ENCODE measurements at regions not wholly inside any gene's neighbourhood (a gene's known extent, or its start where the extent isn't known, plus 50 kb on each side); places are given as distances from the start of the nearest gene placed in this dataset.
A peak's percentile ranks its signal among the peaks of the same experiment; 100 is the strongest.

GRCh38 chr11:128305588-128305987 lies 281.8 kb downstream of the ETS1 start:
- H3K4me1 ChIP-seq, result no peaks in the 10 kb centered on the region
- ATAC-seq (no peak), DNase-seq (no peak)
- H3K9me3 ChIP-seq, result no peaks in the 10 kb centered on the region
- no peak overlapping the region for H3K4me3 ChIP-seq
- no peak overlapping the region for H3K27ac ChIP-seq
- TF ChIP-seq, protein P1, sequence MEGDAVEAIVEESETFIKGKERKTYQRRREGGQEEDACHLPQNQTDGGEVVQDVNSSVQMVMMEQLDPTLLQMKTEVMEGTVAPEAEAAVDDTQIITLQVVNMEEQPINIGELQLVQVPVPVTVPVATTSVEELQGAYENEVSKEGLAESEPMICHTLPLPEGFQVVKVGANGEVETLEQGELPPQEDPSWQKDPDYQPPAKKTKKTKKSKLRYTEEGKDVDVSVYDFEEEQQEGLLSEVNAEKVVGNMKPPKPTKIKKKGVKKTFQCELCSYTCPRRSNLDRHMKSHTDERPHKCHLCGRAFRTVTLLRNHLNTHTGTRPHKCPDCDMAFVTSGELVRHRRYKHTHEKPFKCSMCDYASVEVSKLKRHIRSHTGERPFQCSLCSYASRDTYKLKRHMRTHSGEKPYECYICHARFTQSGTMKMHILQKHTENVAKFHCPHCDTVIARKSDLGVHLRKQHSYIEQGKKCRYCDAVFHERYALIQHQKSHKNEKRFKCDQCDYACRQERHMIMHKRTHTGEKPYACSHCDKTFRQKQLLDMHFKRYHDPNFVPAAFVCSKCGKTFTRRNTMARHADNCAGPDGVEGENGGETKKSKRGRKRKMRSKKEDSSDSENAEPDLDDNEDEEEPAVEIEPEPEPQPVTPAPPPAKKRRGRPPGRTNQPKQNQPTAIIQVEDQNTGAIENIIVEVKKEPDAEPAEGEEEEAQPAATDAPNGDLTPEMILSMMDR (IDR thresholded peaks at IDR 0.05), result no peak
- intact Hi-C loops (cut with DNase I), result no loop called here
- H3K27me3 ChIP-seq, result no peaks in the 10 kb centered on the region
- H3K36me3 ChIP-seq, result no peaks in the 10 kb centered on the region

DNA sequence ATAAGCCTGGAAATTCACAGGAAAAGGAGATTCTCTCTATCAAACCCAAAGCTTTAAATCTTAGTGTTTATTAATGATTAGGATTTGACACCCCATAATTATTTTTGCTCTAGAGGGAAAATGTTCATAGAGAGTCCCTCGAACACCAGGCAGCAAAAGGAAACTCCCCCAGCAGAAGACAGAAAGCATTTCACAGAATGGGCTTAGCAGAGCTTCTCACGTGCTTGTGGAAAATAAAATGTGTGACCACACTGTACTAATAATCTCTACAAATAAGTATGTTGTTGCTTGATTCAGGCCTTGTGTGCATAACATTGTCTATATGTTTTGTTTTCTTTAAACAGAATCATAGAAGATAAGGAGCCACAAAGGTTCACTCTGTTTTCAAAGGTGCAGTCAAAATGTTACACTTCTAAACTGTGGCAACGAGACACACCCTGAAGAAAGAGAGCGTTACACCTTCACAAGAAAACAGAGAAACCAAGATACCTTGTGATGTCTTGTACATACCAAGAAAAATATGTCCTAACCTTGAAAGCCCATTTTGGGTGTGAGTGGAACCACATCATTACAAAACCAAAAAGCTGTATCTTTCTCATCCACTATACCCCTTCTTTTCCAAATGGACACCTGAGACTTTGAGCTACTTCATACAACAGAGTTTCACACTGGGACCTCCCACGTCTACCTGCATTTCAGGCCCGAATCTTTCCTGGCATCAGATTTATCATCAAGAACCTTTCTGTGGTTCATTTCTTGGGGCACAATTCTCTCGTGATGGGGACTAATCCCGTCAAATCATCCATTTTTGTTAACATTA lies 282.5 kb downstream of the ETS1 start:
- no peaks in the 10 kb centered on the region for H3K4me1 ChIP-seq
- intact Hi-C loops (cut with DNase I), result no loop called here
- TF ChIP-seq, protein P1 (IDR thresholded peaks at IDR 0.05), result no peak
- H3K36me3 ChIP-seq, result no peaks in the 10 kb centered on the region
- no peaks in the 10 kb centered on the region for H3K27me3 ChIP-seq
- DNase-seq, result no peak
- H3K27ac ChIP-seq, result no peak overlapping the region
- H3K9me3 ChIP-seq, result no peaks in the 10 kb centered on the region
- H3K4me3 ChIP-seq, result no peak overlapping the region
- no peak for ATAC-seq

DNA sequence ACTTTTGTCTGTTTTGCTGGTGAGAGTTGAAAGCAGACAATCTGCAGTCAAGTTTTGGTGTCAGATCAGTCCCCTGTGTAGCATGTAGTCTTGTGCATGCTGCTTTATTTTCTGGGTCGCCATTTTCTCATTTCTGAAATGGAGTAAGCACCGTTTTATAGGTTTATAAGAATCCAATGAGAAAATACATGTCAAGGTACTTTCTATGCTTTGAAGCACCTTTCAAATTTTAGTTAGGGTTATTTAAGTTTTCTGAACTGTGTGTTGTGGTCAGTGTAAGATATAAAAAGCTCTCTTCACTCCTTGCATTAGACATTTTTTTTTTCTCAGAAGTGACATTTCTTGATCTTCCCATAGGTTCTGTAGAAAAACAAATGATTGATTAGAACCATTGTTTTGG lies 283.2 kb downstream of the ETS1 start:
- Histone ChIP-seq H3K36me3 (no peaks in the 10 kb centered on the region), H3K27ac (no peak overlapping the region), H3K4me3 (no peak overlapping the region), H3K9me3 (no peaks in the 10 kb centered on the region), H3K27me3 (no peaks in the 10 kb centered on the region), H3K4me1 (peaks cover 0 to 5% of the 10 kb centered on the region in 2 donors)
- TF ChIP-seq, protein P1 (IDR thresholded peaks at IDR 0.05), result no peak
- ATAC-seq (no peak), DNase-seq (no peak)
- intact Hi-C loops (cut with DNase I), result no loop called here

DNA sequence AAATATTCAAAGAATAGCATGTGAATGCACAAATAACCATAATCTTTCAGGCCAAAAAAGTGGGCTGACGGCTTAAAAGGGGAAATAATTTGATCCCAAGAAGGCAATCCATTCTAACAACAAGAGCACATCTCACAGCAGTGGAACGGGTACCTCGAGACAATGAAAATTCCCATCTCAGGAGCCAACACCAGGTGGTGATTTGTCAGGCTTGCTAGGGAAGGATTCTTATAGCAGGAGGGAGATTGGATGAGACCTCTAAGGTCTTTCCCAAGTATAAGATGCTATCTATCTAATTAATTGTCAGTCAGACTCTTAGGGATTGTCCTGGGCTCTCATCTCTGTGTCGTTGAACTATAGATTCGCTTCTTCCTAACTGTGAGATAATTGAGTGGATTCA lies 284.0 kb downstream of the ETS1 start:
- no peak overlapping the region for H3K4me3 ChIP-seq
- DNase-seq, result no peak
- intact Hi-C loops (cut with DNase I), result no loop called here
- H3K4me1 ChIP-seq, result peaks cover 0 to 12% of the 10 kb centered on the region in 2 donors
- H3K9me3 ChIP-seq, result no peaks in the 10 kb centered on the region
- H3K27me3 ChIP-seq, result no peaks in the 10 kb centered on the region
- TF ChIP-seq, protein P1 (IDR thresholded peaks at IDR 0.05), result no peak
- peak overlapping the region in 1 of 2 donors; percentile 19 for H3K27ac ChIP-seq
- no peaks in the 10 kb centered on the region for H3K36me3 ChIP-seq
- no peak for ATAC-seq

- peak overlapping the region in 1 of 2 donors; percentile 34 for H3K27ac ChIP-seq
- H3K4me3 ChIP-seq, result no peak overlapping the region
- peaks cover 0 to 16% of the 10 kb centered on the region in 2 donors for H3K4me1 ChIP-seq
- intact Hi-C loops (cut with DNase I), result no loop called here
- ATAC-seq (peak; percentile 45), DNase-seq (no peak)
- no peaks in the 10 kb centered on the region for H3K27me3 ChIP-seq
- no peaks in the 10 kb centered on the region for H3K9me3 ChIP-seq
- TF ChIP-seq, protein P1 (IDR thresholded peaks at IDR 0.05), result no peak
- no peaks in the 10 kb centered on the region for H3K36me3 ChIP-seq
Observed at GRCh38 chr11:128302425-128303186, 284.8 kb downstream of the ETS1 start.
